Hematopoietic multipotent progenitor cell (in vitro differentiated cells): ENCODE measurements at regions not wholly inside any gene's neighbourhood (a gene's known extent, or its start where the extent isn't known, plus 50 kb on each side); places are given as distances from the start of the nearest gene placed in this dataset.

Experiments
- DNase-seq, 3 donors: peaks; one replicate each; pipeline ENCODE4 v3.0.0-alpha.2; 2011 to 2015; ENCODE audit warnings: low read depth in 2 of 3, low spot score in 2 of 3

DNA sequence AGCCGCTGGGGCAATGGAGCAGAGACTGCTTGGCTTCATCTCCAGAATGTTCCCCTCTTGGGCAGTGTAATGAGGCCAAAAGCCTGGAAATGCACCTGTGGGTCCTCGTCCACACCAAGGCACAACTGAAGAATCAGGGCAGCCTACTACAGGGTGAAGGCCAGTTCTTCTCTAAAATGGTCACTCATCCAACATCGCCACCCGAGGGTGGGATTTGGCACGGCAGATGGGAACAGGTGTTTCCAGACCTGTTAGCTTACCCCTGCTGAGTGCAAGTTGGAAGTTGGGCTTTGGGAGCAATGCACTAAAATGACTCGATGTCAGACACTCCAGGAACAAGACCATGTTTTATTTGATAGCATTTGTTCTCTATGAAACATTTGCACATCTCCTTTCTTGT lies 543.7 kb downstream of the NPHP4 start:
- DNase-seq, result no peak

DNA sequence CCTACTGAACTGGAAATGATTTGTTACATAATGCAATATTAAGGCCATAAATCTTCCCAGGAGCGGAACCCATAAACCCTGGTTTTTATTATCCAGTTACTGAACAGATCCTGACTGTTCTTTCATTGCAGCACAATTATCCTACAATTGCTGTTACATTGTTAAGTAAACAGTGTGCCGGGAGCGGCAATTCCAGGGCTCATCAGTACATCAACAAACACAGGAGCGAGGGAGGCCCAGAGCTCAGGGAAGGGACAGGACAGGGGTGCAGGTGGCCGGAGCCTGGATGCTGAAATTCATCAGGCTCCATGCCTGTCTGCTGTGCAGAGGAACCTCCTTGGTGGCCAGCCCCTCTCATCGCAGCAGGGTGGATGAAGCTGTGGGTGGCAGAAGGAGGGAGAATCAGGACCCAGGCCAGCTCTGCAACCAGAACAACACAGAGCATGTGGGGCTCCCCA lies 544.7 kb downstream of the NPHP4 start:
- DNase-seq, result no peak

DNA sequence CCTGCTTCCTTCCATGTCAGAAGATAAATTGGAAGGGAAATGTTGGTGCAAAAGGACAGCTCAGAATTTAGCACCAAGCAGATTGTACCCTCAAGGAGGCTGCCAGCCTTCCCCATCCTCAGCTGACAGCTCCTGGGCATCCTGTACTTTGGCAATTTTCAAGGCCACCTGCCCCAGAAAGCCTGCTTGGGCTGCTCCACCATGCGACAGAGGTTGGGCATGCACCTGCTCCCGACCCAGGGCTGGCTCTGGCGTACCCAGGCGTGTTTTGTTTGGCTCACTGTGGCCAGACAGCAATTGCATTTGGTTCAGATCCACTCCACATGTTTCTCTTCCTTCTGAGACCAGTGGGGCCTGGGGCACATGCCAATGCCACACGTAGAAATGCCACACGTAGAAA lies 547.8 kb downstream of the NPHP4 start:
- DNase-seq, result no peak

DNA sequence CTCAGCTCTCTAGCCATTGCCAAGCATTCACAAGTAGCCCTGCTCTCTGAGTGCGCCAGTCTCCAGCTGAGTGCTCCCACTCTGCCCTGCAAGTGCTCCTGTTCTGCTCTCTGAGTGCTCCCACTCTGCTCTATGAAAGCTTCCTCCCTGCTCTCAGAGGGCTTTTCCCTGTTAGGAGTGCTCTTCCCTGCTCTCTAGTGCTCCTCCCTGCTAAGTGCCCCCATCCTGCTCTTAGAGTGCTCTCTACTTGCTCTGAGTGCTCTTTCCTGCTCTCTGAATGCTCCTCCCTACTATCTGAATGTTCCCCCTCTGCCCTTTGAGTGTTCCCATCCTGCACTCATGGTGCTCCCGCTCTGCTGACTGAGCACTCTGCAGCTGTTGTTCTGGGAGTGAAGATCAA lies 555.4 kb downstream of the NPHP4 start:
- no peak for DNase-seq

DNA sequence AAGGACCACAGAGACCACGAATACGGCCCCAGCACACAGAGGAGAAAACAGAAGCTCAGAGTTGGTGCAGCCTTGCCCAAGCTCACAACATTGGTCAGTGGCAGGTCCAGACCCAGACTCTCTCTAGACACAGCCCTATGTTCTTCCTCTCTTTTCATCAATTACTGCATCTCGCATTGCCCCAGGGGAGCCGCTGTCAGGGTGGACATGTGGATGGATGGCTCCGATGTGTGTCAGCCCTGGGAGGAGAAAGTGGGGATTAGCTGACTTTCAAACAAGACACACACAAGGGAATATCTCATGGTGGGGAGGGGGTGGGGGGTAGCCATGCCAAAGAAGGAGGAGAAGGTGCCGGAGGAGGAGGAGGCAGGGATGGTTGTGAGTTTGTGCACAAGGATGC lies 556.8 kb downstream of the NPHP4 start:
- no peak for DNase-seq

DNA sequence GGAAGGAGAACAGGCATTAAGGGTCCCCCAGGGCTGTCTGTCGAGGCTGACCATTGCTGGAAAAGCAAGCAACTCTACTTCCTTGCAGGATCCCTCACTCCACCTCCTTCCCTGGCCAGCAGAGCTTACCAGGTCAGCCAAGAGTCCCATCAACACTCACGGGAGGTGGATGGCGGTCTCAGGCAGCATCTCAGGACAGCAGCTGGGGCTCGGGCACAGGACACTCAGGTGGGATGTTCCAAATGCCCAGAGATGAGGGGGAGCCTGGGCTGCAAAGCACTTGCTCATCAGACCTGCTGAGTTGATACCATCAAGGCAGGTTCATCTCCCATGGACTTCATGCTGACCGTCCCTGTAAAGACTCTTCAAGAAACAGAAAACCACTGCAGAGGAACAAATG lies 559.8 kb downstream of the NPHP4 start:
- DNase-seq, result no peak

DNA sequence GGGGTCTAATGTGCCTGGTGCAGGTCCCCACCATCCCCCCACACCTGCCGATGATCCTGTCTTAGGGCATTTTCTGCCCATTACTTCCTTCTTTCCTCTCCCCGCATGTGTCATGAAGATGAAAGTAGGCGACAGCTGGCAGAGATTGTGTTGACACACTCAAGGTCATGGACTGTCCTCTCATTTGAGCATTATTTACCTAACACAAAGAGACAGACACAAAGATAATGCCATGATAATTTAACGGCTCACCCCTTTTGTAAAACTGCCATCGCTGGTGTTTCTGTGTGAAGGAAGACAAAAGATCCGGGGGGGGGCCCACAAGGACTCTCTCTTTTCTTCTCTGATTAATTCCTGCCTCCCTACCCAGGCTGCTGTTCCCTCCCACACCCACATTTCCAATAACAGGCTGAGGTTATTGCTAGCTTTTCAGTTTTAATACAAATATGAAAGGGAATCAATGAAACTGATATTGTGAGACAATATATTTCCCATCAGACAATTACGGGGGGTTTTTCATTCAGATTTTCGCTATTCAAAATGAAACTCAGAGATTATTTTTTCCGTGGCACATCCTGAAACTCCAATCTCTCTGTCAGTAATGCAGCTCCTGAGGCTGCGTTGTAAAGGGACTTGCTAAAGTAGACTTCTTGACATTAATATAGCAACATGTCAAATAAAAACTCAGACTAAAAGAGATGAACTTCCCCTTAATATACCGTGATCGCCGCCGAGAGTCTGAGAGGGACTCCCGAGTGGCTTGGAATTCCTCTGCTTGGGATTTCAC lies 561.1 kb downstream of the NPHP4 start:
- DNase-seq, result no peak

DNA sequence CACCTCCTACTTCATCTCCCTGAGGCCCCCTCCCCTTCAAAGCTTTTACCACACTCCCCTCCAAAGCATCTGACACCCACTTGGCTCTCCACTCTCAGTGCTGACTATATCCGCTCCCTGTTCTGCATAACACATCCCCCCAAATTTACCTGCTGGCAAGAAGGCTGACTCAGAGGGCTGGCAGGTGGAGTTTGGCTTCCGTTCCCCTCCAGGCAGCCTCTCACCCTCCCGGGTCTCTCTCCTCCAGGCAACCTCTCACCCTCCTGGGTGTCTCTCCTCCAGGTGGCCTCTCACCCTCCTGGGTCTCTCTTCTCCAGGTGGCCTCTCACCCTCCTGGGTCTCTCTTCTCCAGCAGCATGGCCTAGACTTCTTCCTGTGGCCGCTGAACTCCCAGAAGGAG lies 562.1 kb downstream of the NPHP4 start:
- DNase-seq, result no peak

DNA sequence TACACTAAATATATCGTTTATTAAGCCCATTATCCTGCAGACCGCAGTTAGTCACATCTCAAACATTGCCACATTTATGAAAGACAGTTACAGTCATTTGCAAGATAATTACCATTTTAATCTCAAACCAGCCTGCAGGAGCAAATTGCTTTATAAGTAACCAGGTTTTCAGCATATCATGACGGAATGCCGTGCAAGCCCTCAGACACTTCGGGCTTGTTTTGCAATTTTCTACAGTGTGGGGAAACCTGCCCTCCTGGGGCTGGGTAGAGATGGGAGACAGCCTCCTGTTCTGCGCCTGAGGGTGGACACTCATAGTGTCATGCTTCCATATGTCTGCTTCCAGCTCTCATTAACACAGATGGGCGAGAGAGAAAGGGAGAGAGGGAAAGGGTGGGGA lies 563.9 kb downstream of the NPHP4 start:
- DNase-seq, result no peak

DNA sequence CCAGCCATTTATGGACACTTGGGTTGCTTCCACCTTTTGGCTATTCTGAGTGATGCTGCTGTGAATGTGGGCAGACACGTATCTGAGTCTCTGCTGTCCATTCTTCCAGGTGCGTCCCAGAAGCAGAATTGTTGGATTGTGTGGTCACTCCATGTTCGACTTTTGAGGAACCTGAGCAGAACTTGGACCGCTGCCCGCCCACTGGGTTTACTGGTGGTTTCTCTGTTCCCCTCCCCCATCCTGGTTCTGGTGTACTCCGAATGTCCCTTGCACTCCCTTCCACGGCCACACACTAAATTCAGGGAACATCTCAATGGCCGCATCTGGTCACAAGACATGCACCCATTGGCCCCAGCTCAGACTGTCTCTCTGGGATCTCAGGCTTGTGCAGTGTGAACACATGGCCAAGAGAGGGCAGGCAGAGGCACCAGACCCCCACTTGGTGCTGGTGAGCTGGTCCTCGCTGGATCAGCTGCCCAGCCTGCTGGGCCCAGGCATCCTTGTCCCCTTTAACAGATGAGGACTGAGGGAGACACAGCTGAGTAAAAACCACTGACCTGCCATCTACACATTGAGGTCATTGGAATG lies 565.1 kb downstream of the NPHP4 start:
- no peak for DNase-seq

DNA sequence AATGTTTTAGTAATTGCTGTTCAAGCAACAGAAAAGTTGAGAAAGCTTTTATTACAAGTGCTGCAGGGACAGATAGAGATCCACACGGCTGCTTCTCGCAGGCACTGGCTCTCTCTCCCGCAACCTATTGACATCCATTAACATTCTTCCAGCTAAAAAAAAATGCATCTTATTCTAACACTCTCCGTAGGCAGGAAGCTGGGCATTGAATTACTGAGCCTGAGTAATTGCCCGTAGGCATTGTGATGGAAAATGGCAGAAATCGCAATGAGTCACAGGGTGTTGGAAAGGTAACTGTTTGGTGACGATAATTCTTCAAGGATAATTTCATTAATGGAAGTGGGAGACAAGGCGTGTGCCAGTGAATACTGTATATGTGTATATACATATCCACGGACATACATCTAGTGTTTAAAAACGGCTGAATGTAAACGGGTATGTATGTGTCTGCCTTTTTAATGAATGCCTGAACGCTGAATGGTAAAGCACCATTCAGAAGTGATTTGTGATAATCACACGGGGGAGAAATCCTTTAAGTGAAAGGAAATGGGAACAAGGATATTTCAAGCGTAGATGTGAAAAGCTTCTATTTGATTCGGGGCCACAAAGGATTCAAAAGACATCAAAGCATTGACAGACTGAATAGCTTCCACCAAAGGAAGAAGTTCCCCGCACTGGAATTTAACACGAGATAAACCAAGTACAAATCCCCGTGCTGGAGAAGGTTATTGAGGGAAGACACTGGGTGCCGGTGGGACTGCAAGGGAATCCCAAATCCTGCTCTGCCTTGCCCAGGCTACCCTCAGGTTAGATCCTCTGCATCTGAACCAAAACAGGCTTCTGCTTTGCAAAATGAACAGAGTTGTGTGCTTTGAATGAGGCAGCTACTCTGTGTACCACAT lies 567.2 kb downstream of the NPHP4 start:
- DNase-seq, result no peak

DNA sequence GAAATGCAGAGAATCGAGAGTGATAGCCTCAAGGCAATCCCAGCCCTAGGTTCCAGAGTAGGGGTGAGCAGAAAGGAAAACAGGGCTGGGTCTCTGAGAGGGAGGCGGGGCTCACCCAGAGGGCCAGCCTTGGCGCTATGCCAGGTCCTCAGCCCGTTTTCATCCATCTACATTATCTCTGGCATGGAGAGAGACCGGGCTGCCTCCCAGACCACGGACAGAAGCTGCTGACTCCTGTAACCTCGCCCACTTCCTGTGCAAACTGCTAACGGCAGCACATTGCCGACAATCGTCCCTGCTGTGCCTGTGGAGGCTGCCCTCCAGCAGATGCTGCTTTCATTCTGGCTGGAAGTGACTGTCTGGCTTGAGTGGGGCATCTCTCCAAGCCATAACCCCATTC lies 569.1 kb downstream of the NPHP4 start:
- DNase-seq, result peak in 2 of 3 donors; percentile 9 to 40

DNA sequence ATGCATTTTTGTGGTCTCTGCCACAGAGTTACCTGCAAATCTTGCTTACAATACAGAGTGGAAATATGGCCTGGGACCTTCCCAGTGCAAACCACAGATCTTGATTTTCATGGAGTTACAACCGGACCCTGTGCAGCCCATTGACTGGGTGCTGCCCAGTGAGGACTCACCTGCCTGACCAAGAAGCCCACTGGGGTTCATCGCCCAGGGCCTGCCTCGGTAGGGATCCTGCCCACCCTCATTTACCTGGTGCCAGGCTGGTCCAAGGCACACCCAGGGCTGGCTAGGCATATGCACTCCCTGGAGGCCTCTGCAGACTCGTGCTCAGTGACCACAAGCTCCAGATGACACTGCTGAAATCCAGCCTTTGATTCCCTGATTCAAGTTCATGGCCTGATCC lies 572.7 kb downstream of the NPHP4 start:
- no peak for DNase-seq

DNA sequence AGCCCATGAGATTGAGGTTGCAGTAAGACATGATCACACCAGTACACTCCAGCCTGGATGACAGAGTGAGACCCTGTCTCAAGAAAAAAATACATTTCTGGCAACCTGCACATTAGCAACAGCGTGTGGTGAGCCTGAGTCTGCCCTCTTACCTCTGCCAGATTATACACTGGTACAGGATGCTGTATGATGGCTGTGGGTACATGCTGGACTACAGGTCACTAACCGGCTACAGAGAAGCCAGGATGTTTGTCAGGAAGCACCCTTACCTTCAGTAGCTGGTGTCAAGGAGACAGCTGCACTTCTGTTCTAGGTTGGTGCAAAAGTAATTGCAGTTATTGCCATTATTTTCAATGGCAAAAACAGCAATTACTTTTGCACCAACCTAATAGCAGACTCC lies 575.7 kb downstream of the NPHP4 start:
- DNase-seq, result no peak

DNA sequence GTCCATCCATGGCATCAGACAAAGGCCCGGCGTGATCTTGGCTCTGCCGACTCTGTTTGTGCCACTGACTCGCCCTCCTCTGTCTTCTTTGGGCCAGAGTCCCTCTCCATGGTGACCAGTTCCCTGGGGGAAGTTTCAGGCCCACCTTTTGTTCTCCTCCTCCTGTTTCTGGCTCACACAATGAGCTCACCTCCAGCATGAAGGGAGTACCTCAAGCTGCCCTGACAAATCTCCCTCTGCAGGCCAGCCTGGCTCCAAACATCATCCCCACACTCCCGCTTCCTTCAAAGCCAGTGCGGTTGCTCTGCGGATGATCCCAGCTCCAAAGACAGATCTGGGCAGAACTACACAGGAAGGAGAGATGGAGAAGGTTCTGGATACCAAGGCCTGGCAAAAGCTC lies 576.6 kb downstream of the NPHP4 start:
- DNase-seq, result no peak

DNA sequence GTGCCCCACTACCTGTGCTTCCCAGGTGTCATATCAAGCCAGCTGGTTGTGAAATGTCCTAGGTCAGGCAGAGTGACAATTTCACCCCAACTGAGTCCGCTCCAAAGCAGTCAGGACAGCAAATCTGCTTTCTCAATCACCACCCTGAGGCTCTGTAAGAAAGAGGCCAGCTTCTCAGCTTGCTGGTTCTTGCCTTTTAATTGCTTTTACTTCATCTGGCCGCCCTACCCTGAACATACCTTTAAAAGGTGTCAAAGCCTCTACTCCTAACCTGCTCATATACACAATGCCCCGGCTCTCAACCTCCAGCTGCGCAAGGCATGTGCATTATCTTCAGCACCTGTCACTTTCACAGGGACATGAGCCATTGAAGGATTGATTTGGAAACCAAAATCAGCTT lies 581.6 kb downstream of the NPHP4 start:
- DNase-seq, result no peak

DNA sequence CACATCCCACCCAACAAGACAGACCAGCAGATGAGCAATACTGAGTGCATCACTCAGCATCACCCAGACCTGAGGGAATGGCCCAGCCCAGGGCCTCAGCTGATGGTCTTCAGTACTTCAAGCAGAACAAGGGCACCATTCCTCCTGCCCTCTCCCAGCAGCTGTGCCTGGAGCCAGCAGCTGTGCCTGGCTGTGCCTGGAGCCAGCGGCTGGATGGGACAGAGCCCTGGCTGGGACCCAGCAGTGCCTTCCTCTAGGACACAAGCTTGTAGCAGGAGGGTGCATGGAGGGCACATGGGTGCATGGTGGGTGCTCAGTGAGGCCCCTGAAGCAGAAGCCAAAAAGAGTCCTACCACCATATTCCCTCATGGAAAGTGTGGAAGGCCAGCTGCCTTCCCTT lies 583.8 kb downstream of the NPHP4 start:
- no peak for DNase-seq

DNA sequence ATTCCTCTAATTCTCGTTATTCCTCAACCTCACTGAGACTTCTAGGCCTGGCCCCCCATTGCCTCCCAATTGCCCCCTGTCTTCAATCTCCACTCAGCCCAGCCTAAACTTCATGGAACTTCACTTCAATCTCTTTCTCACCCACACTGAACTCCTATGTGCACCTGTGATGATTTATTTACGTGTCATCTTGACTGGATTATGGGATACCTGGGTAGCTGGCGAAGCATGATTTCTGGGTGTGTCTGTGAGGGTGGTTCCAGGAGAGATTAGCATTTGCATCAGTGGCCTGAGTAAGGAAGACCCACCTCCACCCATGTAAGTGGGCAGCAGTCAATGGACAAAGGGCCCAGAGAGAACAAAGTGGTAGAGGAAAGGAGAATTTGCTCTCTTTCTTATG lies 587.0 kb downstream of the NPHP4 start:
- DNase-seq, result no peak

DNA sequence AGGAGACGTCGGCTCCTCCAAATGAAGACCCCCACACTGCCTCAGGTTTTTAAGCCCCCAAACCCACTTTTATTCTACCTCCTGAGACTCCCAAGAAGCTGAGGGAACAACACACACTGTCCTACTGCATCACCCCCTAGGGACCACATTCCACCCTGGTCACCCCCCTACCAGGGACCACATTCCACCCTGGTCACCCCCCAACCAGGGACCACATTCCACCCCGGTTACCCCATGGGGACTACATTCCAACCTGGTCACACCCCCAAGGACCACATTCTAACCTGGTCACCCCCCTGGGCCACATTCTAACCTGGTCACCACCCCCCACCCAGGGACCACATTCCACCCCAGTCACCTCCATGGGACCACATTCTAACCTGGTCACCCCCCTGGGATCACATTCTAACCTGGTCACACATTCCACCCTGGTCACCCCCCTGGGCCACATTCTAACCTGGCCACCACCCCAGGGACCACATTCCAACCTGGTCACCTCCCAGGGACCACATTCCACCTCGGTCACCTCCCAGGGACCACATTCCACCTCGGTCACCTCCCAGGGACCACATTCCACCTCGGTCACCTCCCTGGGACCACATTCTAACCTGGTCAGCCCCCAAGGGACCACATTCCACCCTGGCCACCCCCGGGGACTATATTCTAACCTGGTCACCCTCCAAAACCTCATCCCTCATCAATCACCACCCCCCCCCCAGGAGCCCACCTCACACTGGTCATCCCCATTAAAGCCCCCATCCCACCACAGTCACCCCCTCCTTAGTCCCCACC lies 587.6 kb downstream of the NPHP4 start:
- DNase-seq, result no peak

DNA sequence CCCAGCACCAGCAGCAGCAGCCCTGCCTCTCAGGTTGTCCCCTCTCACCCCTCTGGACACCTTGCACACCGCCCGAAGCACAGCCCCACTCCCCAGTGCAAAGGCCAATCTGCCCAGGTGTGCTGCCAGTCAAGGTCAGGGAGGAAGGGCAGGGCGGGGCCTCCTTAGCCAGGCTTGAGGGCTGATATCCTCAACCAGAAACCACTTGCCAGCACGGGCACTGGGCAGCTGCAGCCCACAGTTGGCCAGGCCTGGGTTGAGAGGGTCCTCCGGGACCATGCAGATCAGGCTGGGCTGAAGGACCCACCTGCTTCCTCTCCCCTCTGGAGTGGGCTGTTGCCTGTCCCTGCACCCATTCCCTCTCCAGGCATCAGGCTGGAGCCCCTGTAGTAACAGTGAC lies 588.3 kb downstream of the NPHP4 start:
- no peak for DNase-seq

DNA sequence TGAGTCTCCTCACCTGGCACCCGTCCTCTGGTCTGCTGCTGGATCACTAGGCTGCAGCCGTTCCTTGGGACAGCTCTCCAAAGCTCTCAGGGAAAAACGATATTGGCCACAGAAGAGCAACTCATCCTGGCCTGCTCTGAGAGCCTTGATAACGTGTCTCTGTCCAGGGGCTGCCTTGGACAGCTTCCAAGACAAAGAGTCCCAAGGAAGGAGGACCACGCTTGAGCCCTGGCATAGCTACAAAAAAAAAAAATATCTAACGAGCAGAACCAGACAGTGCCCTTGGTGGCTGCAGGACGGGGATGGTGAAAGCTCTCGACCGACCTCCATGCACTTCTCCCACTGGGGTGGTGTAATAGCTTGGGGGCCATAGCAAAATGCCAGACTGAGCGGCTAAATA lies 589.6 kb downstream of the NPHP4 start:
- no peak for DNase-seq
